Panc1 (cell line): ENCODE measurements at regions not wholly inside any gene's neighbourhood (a gene's known extent, or its start where the extent isn't known, plus 50 kb on each side); places are given as distances from the start of the nearest gene placed in this dataset.

ENCODE experiments used
- ATAC-seq: fragments of 200-7000 bp; cut with Tn5 transposase; 2 replicates; pipeline ENCODE4 v1.9.1; 2020; ENCODE audit warnings: mild to moderate bottlenecking, moderate library complexity
- BruUV-seq: library from RNA; stranded (reverse); fragments of 400-500 nt; replicated peaks from 2 replicates; lab custom pipeline; 2021; lab: Mats Ljungman, UMichigan
- CTCF ChIA-PET: fragments of 300-600 bp; sonication (Branson Sonifier 250); formaldehyde crosslinking; loops from one replicate; lab custom pipeline; 2022; ENCODE audit warnings: antibody characterized with exemption; lab: Charles Lee
- POLR2A ChIA-PET: fragments of 300-600 bp; sonication (Branson Sonifier 250); formaldehyde crosslinking; loops from one replicate; lab custom pipeline; 2022; ENCODE audit warnings: antibody characterized with exemption; lab: Charles Lee
- DNase-seq: peaks from one replicate; pipeline ENCODE4 v3.0.0-alpha.2; 2010; ENCODE audit warnings: low read depth, low spot score
- H3K27ac ChIP-seq: 2 replicates; pipeline ENCODE4 v1.5.1; 2011; ENCODE audit warnings: mild to moderate bottlenecking, low read length, inconsistent platforms
- H3K27me3 ChIP-seq: fragments of 200-500 bp; sonication (Bioruptor generic); 2 replicates; pipeline ENCODE4 v1.6.0; 2014; ENCODE audit warnings: low read length, inconsistent platforms; ENCODE audit not compliant: control insufficient read depth, insufficient read depth
- H3K36me3 ChIP-seq: fragments of 200-500 bp; sonication (Bioruptor generic); 2 replicates; pipeline ENCODE4 v1.5.1; 2014; ENCODE audit warnings: inconsistent platforms, mild to moderate bottlenecking, low read length, moderate library complexity; ENCODE audit not compliant: control insufficient read depth, insufficient read depth
- H3K4me1 ChIP-seq: 2 replicates; pipeline ENCODE4 v1.5.1; 2011; ENCODE audit warnings: inconsistent platforms, mild to moderate bottlenecking, low read length, moderate library complexity; ENCODE audit not compliant: control insufficient read depth, insufficient read depth
- H3K4me3 ChIP-seq, 2 experiments: 2 replicates each; pipeline ENCODE4 v1.5.1; 2011 to 2012; ENCODE audit warnings: low read depth in 2 of 2, low read length in 2 of 2, mild to moderate bottlenecking in 2 of 2, inconsistent platforms in 1 of 2, moderate library complexity in 1 of 2
- H3K9me3 ChIP-seq: fragments of 200-500 bp; sonication (Bioruptor generic); 2 replicates; pipeline ENCODE4 v1.5.1; 2014; ENCODE audit warnings: low read depth, mild to moderate bottlenecking, inconsistent platforms, low read length, moderate library complexity; ENCODE audit not compliant: control insufficient read depth, insufficient read depth
- POLR2AphosphoS5 ChIP-seq: IDR thresholded peaks from 2 replicates; pipeline ENCODE4 v1.6.1; 2012; ENCODE audit warnings: mild to moderate bottlenecking, low read depth, low read length, moderate library complexity
- REST ChIP-seq, 2 experiments: IDR thresholded peaks; 2 replicates each; pipeline ENCODE4 v1.6.1; 2011 to 2012; ENCODE audit warnings: low read depth in 2 of 2, control low read depth in 1 of 2, low read length in 1 of 2, mild to moderate bottlenecking in 1 of 2, moderate library complexity in 1 of 2; ENCODE audit not compliant: insufficient read depth in 1 of 2
- SIN3A ChIP-seq: IDR thresholded peaks from 2 replicates; pipeline ENCODE4 v1.6.1; 2012; ENCODE audit warnings: low read depth, mild to moderate bottlenecking, low read length, moderate library complexity, borderline replicate concordance; ENCODE audit not compliant: insufficient read depth
- TCF7L2 ChIP-seq: IDR thresholded peaks from 2 replicates; pipeline ENCODE4 v1.6.1; 2011; ENCODE audit warnings: mild to moderate bottlenecking, low read depth, low read length, inconsistent platforms
- in situ Hi-C: cut with HindIII; loops from 2 replicates; pipeline ENCODE4 v1.10.0; 2016; ENCODE audit warnings: low sequenced_read_pairs, low pct_unique_long_range_greater_than_20kb
- intact Hi-C: fragments of 100-400 bp; cut with micrococcal nuclease; formaldehyde crosslinking; loops from one replicate; pipeline ENCODE4 v1.10.0; 2022; ENCODE audit not compliant: unreplicated experiment
- TF ChIP-seq, protein P1 (sequence below): fragments of 450-650 bp; IDR thresholded peaks from 2 replicates; pipeline ENCODE4 v1.5.1; 2017; ENCODE audit warnings: mild to moderate bottlenecking

GRCh38 chr6:118746145-118746824 is 94.9 kb upstream of the CEP85L start:
- H3K27ac ChIP-seq, result no peak overlapping the region
- DNase-seq, result no peak
- in situ Hi-C loops (no loop called here), intact Hi-C loops (no loop called here)
- H3K4me1 ChIP-seq, result no peaks in the 10 kb centered on the region
- no peak for TF ChIP-seq POLR2AphosphoS5
- TF ChIP-seq, protein P1, sequence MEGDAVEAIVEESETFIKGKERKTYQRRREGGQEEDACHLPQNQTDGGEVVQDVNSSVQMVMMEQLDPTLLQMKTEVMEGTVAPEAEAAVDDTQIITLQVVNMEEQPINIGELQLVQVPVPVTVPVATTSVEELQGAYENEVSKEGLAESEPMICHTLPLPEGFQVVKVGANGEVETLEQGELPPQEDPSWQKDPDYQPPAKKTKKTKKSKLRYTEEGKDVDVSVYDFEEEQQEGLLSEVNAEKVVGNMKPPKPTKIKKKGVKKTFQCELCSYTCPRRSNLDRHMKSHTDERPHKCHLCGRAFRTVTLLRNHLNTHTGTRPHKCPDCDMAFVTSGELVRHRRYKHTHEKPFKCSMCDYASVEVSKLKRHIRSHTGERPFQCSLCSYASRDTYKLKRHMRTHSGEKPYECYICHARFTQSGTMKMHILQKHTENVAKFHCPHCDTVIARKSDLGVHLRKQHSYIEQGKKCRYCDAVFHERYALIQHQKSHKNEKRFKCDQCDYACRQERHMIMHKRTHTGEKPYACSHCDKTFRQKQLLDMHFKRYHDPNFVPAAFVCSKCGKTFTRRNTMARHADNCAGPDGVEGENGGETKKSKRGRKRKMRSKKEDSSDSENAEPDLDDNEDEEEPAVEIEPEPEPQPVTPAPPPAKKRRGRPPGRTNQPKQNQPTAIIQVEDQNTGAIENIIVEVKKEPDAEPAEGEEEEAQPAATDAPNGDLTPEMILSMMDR, result no peak
- no peak for TF ChIP-seq SIN3A
- TF ChIP-seq REST (IDR thresholded peaks at IDR 0.05; ENCODE audit: insufficient read depth in 1 of 2, low read depth in 2 of 2, low read length in 1 of 2), result no peak
- TF ChIP-seq TCF7L2, result no peak
- no TSS peak for BruUV-seq
- no peak for ATAC-seq
- CTCF ChIA-PET, result no interaction called here
- H3K4me3 ChIP-seq, result no peak overlapping the region
- H3K9me3 ChIP-seq, result no peaks in the 10 kb centered on the region
- H3K36me3 ChIP-seq, result no peaks in the 10 kb centered on the region
- H3K27me3 ChIP-seq, result peaks cover 6% of the 10 kb centered on the region; the same call in 1 of the 2 replicates
- POLR2A ChIA-PET, result no interaction called here

DNA sequence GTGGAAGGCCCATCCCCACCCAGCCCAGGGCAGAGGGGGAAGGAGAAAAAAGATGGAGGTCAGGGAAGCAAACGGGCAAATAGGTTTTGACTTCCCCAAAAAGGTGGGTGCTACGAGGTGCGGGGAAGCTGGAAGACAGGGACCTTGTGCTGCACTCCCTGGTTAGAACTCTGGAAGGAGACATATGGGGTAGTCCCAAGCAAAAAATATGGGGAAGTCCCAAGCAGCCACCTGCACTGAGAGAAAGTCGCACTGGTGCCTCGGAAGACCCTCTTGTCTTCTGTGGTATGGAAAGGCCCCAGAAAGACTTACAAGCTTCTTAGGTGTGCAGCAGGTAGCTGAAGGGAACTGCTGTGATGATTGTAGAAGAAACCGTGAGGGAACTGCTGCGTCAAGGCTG is 93.8 kb upstream of the CEP85L start:
- Histone ChIP-seq H3K27me3 (peaks cover 6% of the 10 kb centered on the region; the same call in 1 of the 2 replicates), H3K4me1 (no peaks in the 10 kb centered on the region), H3K27ac (no peak overlapping the region), H3K4me3 (no peak overlapping the region), H3K36me3 (no peaks in the 10 kb centered on the region), H3K9me3 (no peaks in the 10 kb centered on the region)
- BruUV-seq, result no TSS peak
- TF ChIP-seq TCF7L2, result no peak
- TF ChIP-seq POLR2AphosphoS5, result no peak
- TF ChIP-seq SIN3A, result no peak
- no peak for TF ChIP-seq REST (IDR thresholded peaks at IDR 0.05; ENCODE audit: insufficient read depth in 1 of 2, low read depth in 2 of 2, low read length in 1 of 2)
- ATAC-seq (no peak), DNase-seq (no peak)
- in situ Hi-C loops, result no loop called here
- intact Hi-C loops, result no loop called here
- ChIA-PET POLR2A (no interaction called here), CTCF (no interaction called here)
